Neural cell (in vitro differentiated cells): ENCODE measurements at regions not wholly inside any gene's neighbourhood (a gene's known extent, or its start where the extent isn't known, plus 50 kb on each side); places are given as distances from the start of the nearest gene placed in this dataset.

Experiments used
- H2AFZ ChIP-seq: fragments of 200-600, 300-800 bp; sonication (generic), shearing (Covaris generic); 2 replicates; pipeline ENCODE4 v1.6.0; 2014; ENCODE audit warnings: low read depth, mild to moderate bottlenecking, antibody characterized with exemption, low read length, moderate library complexity
- H3F3A ChIP-seq: fragments of 200-600 bp; shearing (Covaris generic); 2 replicates; pipeline ENCODE4 v1.6.1; 2016; ENCODE audit warnings: mild to moderate bottlenecking, moderate library complexity, mixed read lengths, antibody characterized with exemption, low read length; ENCODE audit not compliant: insufficient read depth, poor library complexity, severe bottlenecking
- H3K27ac ChIP-seq: fragments of 200-600, 300-800 bp; sonication (generic), shearing (Covaris generic); 2 replicates; pipeline ENCODE4 v1.5.1; 2014; ENCODE audit warnings: mild to moderate bottlenecking, low read length, moderate library complexity
- H3K27me3 ChIP-seq: fragments of 300-800, 200-600 bp; sonication (generic), shearing (Covaris generic); 2 replicates; pipeline ENCODE4 v1.6.0; 2014; ENCODE audit warnings: mild to moderate bottlenecking, low read depth, low read length, moderate library complexity; ENCODE audit not compliant: insufficient read depth
- H3K36me3 ChIP-seq: fragments of 300-800, 200-600 bp; sonication (generic), shearing (Covaris generic); 2 replicates; pipeline ENCODE4 v1.5.1; 2014; ENCODE audit warnings: mild to moderate bottlenecking, antibody characterized with exemption, low read length, moderate library complexity; ENCODE audit not compliant: insufficient read depth
- H3K4me2 ChIP-seq: fragments of 300-800, 200-600 bp; sonication (generic), shearing (Covaris generic); 2 replicates; pipeline ENCODE4 v1.6.0; 2014; ENCODE audit warnings: mild to moderate bottlenecking, low read length
- H3K4me3 ChIP-seq: fragments of 300-800, 200-600 bp; sonication (generic), shearing (Covaris generic); 2 replicates; pipeline ENCODE4 v1.5.1; 2014; ENCODE audit warnings: mild to moderate bottlenecking, low read length, moderate library complexity
- H3K79me2 ChIP-seq: fragments of 200-600 bp; shearing (Covaris generic); replicated peaks from 2 replicates; pipeline ENCODE4 v1.6.0; 2014; ENCODE audit warnings: mild to moderate bottlenecking, low read length, moderate library complexity; ENCODE audit not compliant: insufficient read depth
- H3K9ac ChIP-seq: fragments of 300-800, 200-600 bp; sonication (generic), shearing (Covaris generic); 2 replicates; pipeline ENCODE4 v1.6.1; 2016; ENCODE audit warnings: mild to moderate bottlenecking, low read length, mixed read lengths
- H3K9me2 ChIP-seq: fragments of 200-600 bp; shearing (Covaris generic); 2 replicates; pipeline ENCODE4 v1.6.1; 2016; ENCODE audit warnings: mild to moderate bottlenecking, low read length, mixed read lengths; ENCODE audit not compliant: insufficient read depth
- H3K9me3 ChIP-seq: fragments of 200-600, 300-800 bp; sonication (generic), shearing (Covaris generic); 2 replicates; pipeline ENCODE4 v1.6.1; 2016; ENCODE audit warnings: mild to moderate bottlenecking, mixed run types, low read length, moderate library complexity, mixed read lengths
- H4K20me1 ChIP-seq: fragments of 200-600 bp; shearing (Covaris generic); 2 replicates; pipeline ENCODE4 v1.6.1; 2016; ENCODE audit warnings: mild to moderate bottlenecking, mixed run types; ENCODE audit not compliant: insufficient read depth
- CTCF ChIP-seq: fragments of 450-650 bp; IDR thresholded peaks from 2 replicates; pipeline ENCODE4 v1.5.1; 2014; ENCODE audit warnings: antibody characterized with exemption, mild to moderate bottlenecking, moderate library complexity; ENCODE audit not compliant: poor library complexity, severe bottlenecking
- EP300 ChIP-seq: fragments of 450-650 bp; conservative IDR thresholded peaks from 2 replicates; pipeline ENCODE4 v1.6.1; 2014; ENCODE audit warnings: antibody characterized with exemption, mild to moderate bottlenecking, moderate library complexity; ENCODE audit not compliant: poor library complexity, severe bottlenecking
- EZH2 ChIP-seq: fragments of 200-600, 300-800 bp; shearing (Covaris generic), sonication (generic); IDR thresholded peaks from 2 replicates; pipeline ENCODE4 v1.6.1; 2014; ENCODE audit warnings: antibody characterized with exemption, low read length, borderline replicate concordance, mild to moderate bottlenecking; ENCODE audit not compliant: insufficient read depth, poor library complexity, severe bottlenecking
- MXI1 ChIP-seq: fragments of 450-650 bp; conservative IDR thresholded peaks from 2 replicates; pipeline ENCODE4 v1.6.1; 2014; ENCODE audit warnings: antibody characterized with exemption, mild to moderate bottlenecking; ENCODE audit not compliant: poor library complexity, severe bottlenecking
- POLR2AphosphoS5 ChIP-seq: IDR thresholded peaks from 2 replicates; pipeline ENCODE4 v1.6.1; 2012
- RAD21 ChIP-seq: fragments of 450-650 bp; conservative IDR thresholded peaks from 2 replicates; pipeline ENCODE4 v1.6.1; 2014; ENCODE audit warnings: antibody characterized with exemption, mild to moderate bottlenecking, moderate library complexity
- REST ChIP-seq: IDR thresholded peaks from 2 replicates; pipeline ENCODE4 v1.6.1; 2012; ENCODE audit warnings: borderline replicate concordance
- SMC3 ChIP-seq: fragments of 450-650 bp; conservative IDR thresholded peaks from 2 replicates; pipeline ENCODE4 v1.6.1; 2014; ENCODE audit warnings: antibody characterized with exemption, mild to moderate bottlenecking, moderate library complexity; ENCODE audit not compliant: poor library complexity
- TAF1 ChIP-seq: IDR thresholded peaks from 2 replicates; pipeline ENCODE4 v1.6.1; 2012; ENCODE audit warnings: low read depth

GRCh38 chr18:52200406-52200805 lies 139.6 kb upstream of the DCC start:
- Histone ChIP-seq H4K20me1 (no peaks in the 10 kb centered on the region), H3K79me2 (no peaks in the 10 kb centered on the region), H2AFZ (no peak overlapping the region), H3K4me2 (no peak overlapping the region), H3K4me3 (no peak overlapping the region), H3K9ac (no peak overlapping the region), H3K9me3 (no peaks in the 10 kb centered on the region), H3K27ac (no peak overlapping the region), H3K36me3 (no peaks in the 10 kb centered on the region), H3K9me2 (no peaks in the 10 kb centered on the region), H3K27me3 (no peaks in the 10 kb centered on the region), H3F3A (no peaks in the 10 kb centered on the region)
- no peak for TF ChIP-seq SMC3
- no peak for TF ChIP-seq RAD21
- no peak for TF ChIP-seq MXI1
- no peak for TF ChIP-seq CTCF
- no peak for TF ChIP-seq EP300
- TF ChIP-seq TAF1: no peak
- no peak for TF ChIP-seq POLR2AphosphoS5
- no peak for TF ChIP-seq REST
- no peak for TF ChIP-seq EZH2

- Histone ChIP-seq H3F3A (no peaks in the 10 kb centered on the region), H3K9ac (no peak overlapping the region), H3K27me3 (no peaks in the 10 kb centered on the region), H3K4me2 (no peak overlapping the region), H3K4me3 (no peak overlapping the region), H3K36me3 (no peaks in the 10 kb centered on the region), H3K79me2 (no peaks in the 10 kb centered on the region), H3K9me3 (no peaks in the 10 kb centered on the region), H3K9me2 (no peaks in the 10 kb centered on the region), H2AFZ (no peak overlapping the region), H4K20me1 (no peaks in the 10 kb centered on the region), H3K27ac (no peak overlapping the region)
- TF ChIP-seq REST: no peak
- TF ChIP-seq MXI1: no peak
- no peak for TF ChIP-seq EP300
- no peak for TF ChIP-seq SMC3
- TF ChIP-seq TAF1: no peak
- TF ChIP-seq EZH2: no peak
- no peak for TF ChIP-seq CTCF
- no peak for TF ChIP-seq RAD21
- no peak for TF ChIP-seq POLR2AphosphoS5
Observed at GRCh38 chr18:52200921-52201663, 138.9 kb upstream of the DCC start.
